ENCODE measurements at regions not wholly inside any gene's neighbourhood (a gene's known extent, or its start where the extent isn't known, plus 50 kb on each side); places are given as distances from the start of the nearest gene placed in this dataset.
"Not testable (repeated sequence)": the region's sequence is repeated elsewhere in the genome, so short reads cannot be mapped to it uniquely, and the experiment has no call there.

GRCh38 chr2:105515581-105516415, 116.9 kb upstream of the FHL2 start:
- H3K4me3 ChIP-seq (ENCODE audit: low read depth, low read length) = no peak overlapping the region
- TF ChIP-seq, protein P1, sequence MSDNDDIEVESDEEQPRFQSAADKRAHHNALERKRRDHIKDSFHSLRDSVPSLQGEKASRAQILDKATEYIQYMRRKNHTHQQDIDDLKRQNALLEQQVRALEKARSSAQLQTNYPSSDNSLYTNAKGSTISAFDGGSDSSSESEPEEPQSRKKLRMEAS (IDR thresholded peaks at IDR 0.05; ENCODE audit: low read depth, low read length) = no peak
- no peak for TF ChIP-seq MYC (IDR thresholded peaks at IDR 0.05; ENCODE audit: low read depth, low read length)
- TF ChIP-seq, protein P2, sequence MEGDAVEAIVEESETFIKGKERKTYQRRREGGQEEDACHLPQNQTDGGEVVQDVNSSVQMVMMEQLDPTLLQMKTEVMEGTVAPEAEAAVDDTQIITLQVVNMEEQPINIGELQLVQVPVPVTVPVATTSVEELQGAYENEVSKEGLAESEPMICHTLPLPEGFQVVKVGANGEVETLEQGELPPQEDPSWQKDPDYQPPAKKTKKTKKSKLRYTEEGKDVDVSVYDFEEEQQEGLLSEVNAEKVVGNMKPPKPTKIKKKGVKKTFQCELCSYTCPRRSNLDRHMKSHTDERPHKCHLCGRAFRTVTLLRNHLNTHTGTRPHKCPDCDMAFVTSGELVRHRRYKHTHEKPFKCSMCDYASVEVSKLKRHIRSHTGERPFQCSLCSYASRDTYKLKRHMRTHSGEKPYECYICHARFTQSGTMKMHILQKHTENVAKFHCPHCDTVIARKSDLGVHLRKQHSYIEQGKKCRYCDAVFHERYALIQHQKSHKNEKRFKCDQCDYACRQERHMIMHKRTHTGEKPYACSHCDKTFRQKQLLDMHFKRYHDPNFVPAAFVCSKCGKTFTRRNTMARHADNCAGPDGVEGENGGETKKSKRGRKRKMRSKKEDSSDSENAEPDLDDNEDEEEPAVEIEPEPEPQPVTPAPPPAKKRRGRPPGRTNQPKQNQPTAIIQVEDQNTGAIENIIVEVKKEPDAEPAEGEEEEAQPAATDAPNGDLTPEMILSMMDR (IDR thresholded peaks at IDR 0.05; ENCODE audit: low read depth, low read length) = no peak
- TF ChIP-seq POLR2A (IDR thresholded peaks at IDR 0.05; ENCODE audit: extremely low read depth, insufficient read length) = no peak
- DNase-seq (ENCODE audit: low read depth) = no peak

DNA sequence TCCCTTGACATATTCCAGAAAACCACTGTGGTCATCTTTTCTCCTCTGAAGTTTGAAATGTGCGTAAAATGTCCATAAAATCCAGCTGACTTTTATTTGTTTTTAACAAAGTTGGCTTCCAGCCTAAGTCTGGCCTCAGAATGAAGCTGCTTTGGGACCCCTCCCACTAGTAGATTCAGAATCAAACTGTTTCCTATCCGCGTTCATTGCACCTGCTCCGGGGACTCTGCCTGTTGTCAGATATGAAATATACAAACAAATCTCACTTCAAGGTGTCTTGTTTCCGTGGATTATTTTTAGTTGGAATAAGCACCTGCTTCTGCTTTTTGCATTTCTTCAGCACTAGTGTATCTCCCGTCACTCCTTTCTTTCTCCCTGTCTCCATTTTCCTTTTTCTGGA, 115.7 kb upstream of the FHL2 start:
- TF ChIP-seq MYC (IDR thresholded peaks at IDR 0.05; ENCODE audit: low read depth, low read length) (no peak), POLR2A (IDR thresholded peaks at IDR 0.05; ENCODE audit: extremely low read depth, insufficient read length) (no peak)
- TF ChIP-seq, protein P2 (IDR thresholded peaks at IDR 0.05; ENCODE audit: low read depth, low read length) = no peak
- TF ChIP-seq, protein P1 (IDR thresholded peaks at IDR 0.05; ENCODE audit: low read depth, low read length) = no peak
- H3K4me3 ChIP-seq (ENCODE audit: low read depth, low read length) = no peak overlapping the region
- DNase-seq (ENCODE audit: low read depth) = no peak

DNA sequence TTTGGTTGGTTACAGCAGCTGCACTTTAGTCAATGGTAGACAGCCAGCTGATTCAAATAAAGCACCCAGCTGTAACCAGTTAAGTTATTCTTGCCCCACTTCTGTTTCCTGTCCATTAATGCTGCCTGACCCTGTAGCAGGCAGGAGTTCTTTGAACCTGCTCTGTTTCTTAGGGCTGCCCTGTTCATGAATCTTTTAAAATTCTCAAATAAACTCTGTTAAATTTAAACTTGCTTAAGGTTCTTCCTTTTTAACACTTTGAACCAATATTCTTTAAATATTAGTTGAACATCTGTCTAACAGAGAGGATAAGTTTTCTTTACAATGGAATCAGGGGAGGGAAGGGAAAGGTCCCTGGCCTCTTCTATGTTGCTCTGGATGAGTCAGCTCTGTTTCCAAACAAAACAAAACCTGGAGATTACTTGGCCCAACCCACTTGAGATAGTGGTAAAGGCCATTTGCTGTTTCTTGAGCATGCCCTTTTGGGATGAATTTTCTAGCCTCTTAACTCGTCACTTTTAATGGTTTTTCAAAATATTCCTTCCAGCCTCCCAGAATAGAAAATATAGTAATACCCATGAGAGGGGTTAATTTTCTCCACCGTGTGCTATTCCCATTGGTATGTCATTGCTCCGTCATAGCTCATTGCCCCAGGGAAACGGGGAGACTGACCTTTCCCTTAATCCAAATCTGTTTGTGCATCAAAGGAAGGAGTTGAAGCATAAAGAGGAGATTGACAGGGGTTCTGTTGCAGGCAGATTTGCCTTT, 112.1 kb upstream of the FHL2 start:
- no peak for DNase-seq (ENCODE audit: low read depth)
- TF ChIP-seq, protein P1 (IDR thresholded peaks at IDR 0.05; ENCODE audit: low read depth, low read length) = no peak
- TF ChIP-seq, protein P2 (IDR thresholded peaks at IDR 0.05; ENCODE audit: low read depth, low read length) = no peak
- TF ChIP-seq POLR2A (IDR thresholded peaks at IDR 0.05; ENCODE audit: extremely low read depth, insufficient read length) (no peak), MYC (IDR thresholded peaks at IDR 0.05; ENCODE audit: low read depth, low read length) (no peak)
- H3K4me3 ChIP-seq (ENCODE audit: low read depth, low read length) = no peak overlapping the region

GRCh38 chr2:105509269-105510086, 110.6 kb upstream of the FHL2 start:
- DNase-seq (ENCODE audit: low read depth) = no peak
- TF ChIP-seq, protein P1 (IDR thresholded peaks at IDR 0.05; ENCODE audit: low read depth, low read length) = no peak
- TF ChIP-seq POLR2A (IDR thresholded peaks at IDR 0.05; ENCODE audit: extremely low read depth, insufficient read length) (no peak), MYC (IDR thresholded peaks at IDR 0.05; ENCODE audit: low read depth, low read length) (no peak)
- TF ChIP-seq, protein P2 (IDR thresholded peaks at IDR 0.05; ENCODE audit: low read depth, low read length) = no peak
- H3K4me3 ChIP-seq (ENCODE audit: low read depth, low read length) = no peak overlapping the region

- not testable (repeated sequence) for H3K4me3 ChIP-seq (ENCODE audit: low read depth, low read length); DNase-seq (ENCODE audit: low read depth)
These were observed 108.0 kb upstream of the FHL2 start for GRCh38 chr2:105506860-105507259.

All from NB4 (cell line).